ENCODE measurements at regions not wholly inside any gene's neighbourhood (a gene's known extent, or its start where the extent isn't known, plus 50 kb on each side); places are given as distances from the start of the nearest gene placed in this dataset.
A peak's percentile ranks its signal among the peaks of the same experiment; 100 is the strongest.
"Not testable (repeated sequence)": the region's sequence is repeated elsewhere in the genome, so short reads cannot be mapped to it uniquely, and the experiment has no call there.

GRCh38 chr15:96058103-96058851 is 272.2 kb upstream of the NR2F2 start:
- Histone ChIP-seq H4K20me1 (ENCODE audit: insufficient read depth, low read length) (no peaks in the 10 kb centered on the region), H3K9me2 (replicated peaks; ENCODE audit: insufficient read depth, low read length) (no peaks in the 10 kb centered on the region), H3K4me1 (ENCODE audit: low read length) (peaks cover 29% of the 10 kb centered on the region), H3F3A (ENCODE audit: insufficient read depth, low read length) (peaks cover 14% of the 10 kb centered on the region), H3K9me3 (replicated peaks; ENCODE audit: insufficient read depth, low read length) (no peaks in the 10 kb centered on the region), H3K27ac (ENCODE audit: low read length) (peak overlapping the region; percentile 93), H3K9ac (ENCODE audit: low read length) (peak overlapping the region; percentile 55), H2AFZ (ENCODE audit: low read length) (peak overlapping the region; percentile 65), H3K4me3 (ENCODE audit: low read length) (no peak overlapping the region; the same call in 1 of the 2 replicates), H3K4me2 (ENCODE audit: low read depth, low read length) (peak overlapping the region; percentile 63), H3K79me2 (ENCODE audit: low read length) (no peaks in the 10 kb centered on the region), H3K27me3 (replicated peaks; ENCODE audit: insufficient read depth, low read length) (no peaks in the 10 kb centered on the region), H3K36me3 (replicated peaks; ENCODE audit: insufficient read depth, low read length) (no peaks in the 10 kb centered on the region)
- DNase-seq = peak; percentile 86
- TF ChIP-seq EZH2 (optimal IDR thresholded peaks at IDR 0.05; ENCODE audit: low read depth, low read length) (no peak), EZH2phosphoT487 (IDR thresholded peaks at IDR 0.05; ENCODE audit: low read length) (no peak)
- TF ChIP-seq, protein P1, sequence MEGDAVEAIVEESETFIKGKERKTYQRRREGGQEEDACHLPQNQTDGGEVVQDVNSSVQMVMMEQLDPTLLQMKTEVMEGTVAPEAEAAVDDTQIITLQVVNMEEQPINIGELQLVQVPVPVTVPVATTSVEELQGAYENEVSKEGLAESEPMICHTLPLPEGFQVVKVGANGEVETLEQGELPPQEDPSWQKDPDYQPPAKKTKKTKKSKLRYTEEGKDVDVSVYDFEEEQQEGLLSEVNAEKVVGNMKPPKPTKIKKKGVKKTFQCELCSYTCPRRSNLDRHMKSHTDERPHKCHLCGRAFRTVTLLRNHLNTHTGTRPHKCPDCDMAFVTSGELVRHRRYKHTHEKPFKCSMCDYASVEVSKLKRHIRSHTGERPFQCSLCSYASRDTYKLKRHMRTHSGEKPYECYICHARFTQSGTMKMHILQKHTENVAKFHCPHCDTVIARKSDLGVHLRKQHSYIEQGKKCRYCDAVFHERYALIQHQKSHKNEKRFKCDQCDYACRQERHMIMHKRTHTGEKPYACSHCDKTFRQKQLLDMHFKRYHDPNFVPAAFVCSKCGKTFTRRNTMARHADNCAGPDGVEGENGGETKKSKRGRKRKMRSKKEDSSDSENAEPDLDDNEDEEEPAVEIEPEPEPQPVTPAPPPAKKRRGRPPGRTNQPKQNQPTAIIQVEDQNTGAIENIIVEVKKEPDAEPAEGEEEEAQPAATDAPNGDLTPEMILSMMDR (IDR thresholded peaks at IDR 0.05; ENCODE audit: low read length) = no peak

GRCh38 chr15:96058852-96059103 is 271.7 kb upstream of the NR2F2 start:
- not testable (repeated sequence) for H3K4me3 ChIP-seq (ENCODE audit: low read length); H3K9me3 ChIP-seq (replicated peaks; ENCODE audit: insufficient read depth, low read length); H3K79me2 ChIP-seq (ENCODE audit: low read length); H4K20me1 ChIP-seq (ENCODE audit: insufficient read depth, low read length); H3K36me3 ChIP-seq (replicated peaks; ENCODE audit: insufficient read depth, low read length); DNase-seq; H3K27me3 ChIP-seq (replicated peaks; ENCODE audit: insufficient read depth, low read length); H3K9me2 ChIP-seq (replicated peaks; ENCODE audit: insufficient read depth, low read length)
- H3K4me1 ChIP-seq (ENCODE audit: low read length) = peaks cover 29% of the 10 kb centered on the region
- peaks cover 14% of the 10 kb centered on the region for H3F3A ChIP-seq (ENCODE audit: insufficient read depth, low read length)
- peak overlapping the region; percentile 55; the same call in 1 of the 2 replicates for H3K9ac ChIP-seq (ENCODE audit: low read length)
- H2AFZ ChIP-seq (ENCODE audit: low read length) = peak overlapping the region; percentile 65; the same call in 1 of the 2 replicates
- peak overlapping the region; percentile 93 for H3K27ac ChIP-seq (ENCODE audit: low read length)
- peak overlapping the region; percentile 63; the same call in 1 of the 2 replicates for H3K4me2 ChIP-seq (ENCODE audit: low read depth, low read length)

DNA sequence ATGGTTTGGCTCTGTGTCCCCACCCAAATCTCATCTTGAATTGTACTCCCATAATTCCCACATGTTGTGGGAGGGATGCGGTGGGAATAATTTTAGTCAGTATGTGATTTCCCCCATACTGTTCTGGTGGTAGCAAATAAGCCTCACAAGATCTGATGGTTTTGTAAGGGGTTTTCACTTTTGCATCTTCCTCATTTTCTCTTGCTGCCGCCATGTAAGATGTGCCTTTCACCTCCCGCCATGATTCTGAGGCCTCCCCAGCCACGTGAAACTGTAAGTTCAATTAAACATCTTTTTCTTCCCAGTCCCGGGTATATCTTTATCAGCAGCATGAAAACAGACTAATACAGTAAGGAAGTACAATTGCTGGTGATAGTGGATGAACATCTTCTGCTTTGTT is 269.9 kb upstream of the NR2F2 start:
- not testable (repeated sequence) for H3K79me2 ChIP-seq (ENCODE audit: low read length); H3K9me3 ChIP-seq (replicated peaks; ENCODE audit: insufficient read depth, low read length); H3K9me2 ChIP-seq (replicated peaks; ENCODE audit: insufficient read depth, low read length); H4K20me1 ChIP-seq (ENCODE audit: insufficient read depth, low read length); H2AFZ ChIP-seq (ENCODE audit: low read length); H3K27me3 ChIP-seq (replicated peaks; ENCODE audit: insufficient read depth, low read length); H3K36me3 ChIP-seq (replicated peaks; ENCODE audit: insufficient read depth, low read length); H3K27ac ChIP-seq (ENCODE audit: low read length); DNase-seq; H3K4me2 ChIP-seq (ENCODE audit: low read depth, low read length); H3K9ac ChIP-seq (ENCODE audit: low read length); H3K4me3 ChIP-seq (ENCODE audit: low read length)
- Histone ChIP-seq H3F3A (ENCODE audit: insufficient read depth, low read length) (peaks cover 14% of the 10 kb centered on the region), H3K4me1 (ENCODE audit: low read length) (peaks cover 29% of the 10 kb centered on the region)

- Histone ChIP-seq H3K4me1 (ENCODE audit: low read length) (peaks cover 11% of the 10 kb centered on the region), H3K79me2 (ENCODE audit: low read length) (no peaks in the 10 kb centered on the region), H3K27me3 (replicated peaks; ENCODE audit: insufficient read depth, low read length) (no peaks in the 10 kb centered on the region), H2AFZ (ENCODE audit: low read length) (no peak overlapping the region), H3K36me3 (replicated peaks; ENCODE audit: insufficient read depth, low read length) (no peaks in the 10 kb centered on the region), H3F3A (ENCODE audit: insufficient read depth, low read length) (no peaks in the 10 kb centered on the region), H3K9me3 (replicated peaks; ENCODE audit: insufficient read depth, low read length) (no peaks in the 10 kb centered on the region), H3K27ac (ENCODE audit: low read length) (no peak overlapping the region), H3K9ac (ENCODE audit: low read length) (no peak overlapping the region), H3K4me2 (ENCODE audit: low read depth, low read length) (no peak overlapping the region), H3K9me2 (replicated peaks; ENCODE audit: insufficient read depth, low read length) (no peaks in the 10 kb centered on the region), H4K20me1 (ENCODE audit: insufficient read depth, low read length) (no peaks in the 10 kb centered on the region), H3K4me3 (ENCODE audit: low read length) (no peak overlapping the region)
- DNase-seq = no peak
- TF ChIP-seq, protein P1 (IDR thresholded peaks at IDR 0.05; ENCODE audit: low read length) = no peak
- TF ChIP-seq EZH2 (optimal IDR thresholded peaks at IDR 0.05; ENCODE audit: low read depth, low read length) = no peak
- no peak for TF ChIP-seq EZH2phosphoT487 (IDR thresholded peaks at IDR 0.05; ENCODE audit: low read length)
These were observed 266.1 kb upstream of the NR2F2 start for GRCh38 chr15:96064351-96064756.

Data from MM.1S (cell line).